HG03135 (cell line): ENCODE measurements at regions not wholly inside any gene's neighbourhood (a gene's known extent, or its start where the extent isn't known, plus 50 kb on each side); places are given as distances from the start of the nearest gene placed in this dataset.
"Not testable (repeated sequence)": the region's sequence is repeated elsewhere in the genome, so short reads cannot be mapped to it uniquely, and the experiment has no call there.

Source experiments
- ATAC-seq: cut with Tn5 transposase; IDR thresholded peaks from one replicate; pipeline ENCODE4 v1.9.1; 2021; ENCODE audit warnings: mild to moderate bottlenecking, moderate library complexity; ENCODE audit not compliant: unreplicated experiment

GRCh38 chr7:149683898-149684297 is 89.5 kb downstream of the ZNF467 start:
- no peak for ATAC-seq

DNA sequence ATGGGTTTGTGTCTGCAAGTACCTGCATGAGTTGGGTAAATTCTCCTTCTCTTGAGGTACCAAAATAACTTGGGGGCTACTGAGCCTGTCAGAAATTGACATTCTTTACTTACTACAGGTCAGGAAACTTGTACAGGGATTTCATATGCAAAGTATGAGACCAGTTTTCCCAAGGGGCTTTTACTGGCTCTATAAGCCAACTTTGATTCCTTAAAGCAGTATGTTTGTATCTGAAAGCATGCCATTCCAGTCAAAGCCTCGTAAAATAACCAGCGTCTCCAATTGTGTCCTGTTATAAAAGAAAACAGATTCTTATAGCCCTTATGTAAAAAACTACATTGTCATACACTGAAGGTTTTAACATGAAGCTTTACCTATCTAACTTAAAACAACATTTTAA is 90.2 kb downstream of the ZNF467 start:
- no peak for ATAC-seq

DNA sequence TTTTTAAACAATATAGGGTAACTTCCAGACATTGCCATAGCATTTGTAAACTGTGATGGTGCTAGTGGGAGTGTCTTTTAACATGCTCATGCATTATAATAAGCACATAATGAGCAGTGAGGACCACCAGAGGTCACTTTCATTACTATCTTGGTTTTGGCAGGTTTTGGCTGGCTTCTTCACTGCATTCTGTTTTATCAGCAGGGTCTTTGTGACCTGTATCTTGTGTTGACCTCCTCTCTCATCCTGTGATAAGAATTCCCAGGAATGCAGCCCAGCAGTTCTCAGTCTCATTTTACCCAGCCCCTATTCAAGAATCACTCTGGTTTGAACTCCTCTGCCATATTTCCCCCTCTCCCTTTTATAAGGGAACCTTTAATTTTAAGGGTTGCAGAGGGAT is 91.3 kb downstream of the ZNF467 start:
- ATAC-seq: no peak

- no peak for ATAC-seq
Observed at GRCh38 chr7:149681274-149681673, 92.1 kb downstream of the ZNF467 start.

DNA sequence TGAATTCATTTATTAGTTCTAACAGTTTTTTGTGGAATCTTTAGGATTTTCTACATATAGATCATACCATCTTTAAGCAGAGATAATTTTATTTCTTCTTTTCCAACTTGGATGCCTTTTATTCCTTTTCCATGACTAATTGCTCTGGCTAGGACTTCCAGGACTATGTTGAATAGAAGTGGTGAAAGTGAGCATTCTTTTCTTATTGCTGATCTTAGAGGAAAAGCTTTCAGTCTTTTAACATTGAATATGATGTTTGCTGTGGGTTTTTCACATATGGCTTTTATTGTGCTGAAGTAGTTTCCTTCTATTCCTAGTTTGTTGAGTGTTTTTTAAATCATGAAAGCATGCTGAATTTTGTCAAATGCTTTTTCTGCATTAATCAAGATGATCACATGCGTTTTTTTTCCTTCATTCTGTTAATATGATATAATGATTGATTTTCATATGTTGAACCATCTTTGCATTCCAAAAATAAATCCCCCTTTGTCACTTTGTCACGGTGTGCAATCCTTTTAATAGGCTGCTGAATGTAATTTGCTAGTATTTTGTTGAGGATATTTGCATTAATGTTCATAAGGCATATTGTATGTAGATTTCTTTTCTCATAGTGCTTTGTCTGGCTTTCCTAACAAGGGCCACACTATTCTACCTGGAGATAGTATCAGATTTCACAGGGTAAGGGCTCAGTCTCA is 92.9 kb downstream of the ZNF467 start:
- ATAC-seq: no peak

DNA sequence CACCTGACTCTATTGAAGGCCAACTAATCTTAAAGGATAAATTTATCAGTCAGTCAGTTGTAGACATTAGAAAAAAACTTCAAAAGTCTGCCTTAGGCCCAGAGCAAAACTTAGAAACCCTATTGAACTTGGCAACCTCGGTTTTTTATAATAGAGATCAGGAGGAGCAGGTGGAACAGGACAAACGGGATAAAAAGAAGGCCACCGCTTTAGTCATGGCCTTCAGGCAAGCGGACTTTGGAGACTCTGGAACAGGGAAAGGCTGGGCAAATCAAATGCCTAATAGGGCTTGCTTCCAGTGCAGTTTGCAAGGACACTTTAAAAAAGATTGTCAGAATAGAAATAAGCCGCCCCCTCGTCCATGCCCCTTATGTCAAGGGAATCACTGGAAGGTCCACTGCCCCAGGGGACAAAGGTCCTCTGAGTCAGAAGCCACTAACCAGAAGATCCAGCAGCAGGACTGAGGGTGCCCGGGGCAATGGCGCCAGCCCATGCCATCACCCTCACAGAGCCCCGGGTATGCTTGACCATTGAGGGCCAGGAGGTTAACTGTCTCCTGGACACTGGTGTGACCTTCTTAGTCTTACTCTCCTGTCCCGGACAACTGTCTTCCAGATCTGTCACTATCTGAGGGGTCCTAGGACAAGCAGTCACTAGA is 98.5 kb downstream of the ZNF467 start:
- ATAC-seq: not testable (repeated sequence)

GRCh38 chr7:149673006-149673405 is 100.4 kb downstream of the ZNF467 start:
- ATAC-seq: no peak

DNA sequence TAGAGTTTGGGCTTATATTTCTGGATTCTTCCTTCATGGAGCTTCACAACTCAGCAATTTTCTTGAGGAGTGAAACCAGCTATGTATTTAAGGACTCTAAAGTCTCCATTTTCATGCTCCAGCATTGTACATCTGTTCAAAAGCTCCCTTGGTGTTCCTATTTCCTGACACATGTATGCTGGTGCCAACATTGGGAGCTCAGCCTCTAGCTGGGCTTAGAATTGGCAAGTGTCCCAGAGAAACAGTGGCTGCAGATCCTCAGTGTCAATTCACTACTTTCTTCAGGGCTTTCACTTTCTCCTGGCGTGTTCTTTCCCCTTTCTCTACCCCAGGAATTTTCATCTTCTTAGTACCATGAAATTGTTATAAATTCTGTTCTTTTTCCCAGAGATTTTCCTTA is 103.1 kb downstream of the ZNF467 start:
- ATAC-seq: no peak

DNA sequence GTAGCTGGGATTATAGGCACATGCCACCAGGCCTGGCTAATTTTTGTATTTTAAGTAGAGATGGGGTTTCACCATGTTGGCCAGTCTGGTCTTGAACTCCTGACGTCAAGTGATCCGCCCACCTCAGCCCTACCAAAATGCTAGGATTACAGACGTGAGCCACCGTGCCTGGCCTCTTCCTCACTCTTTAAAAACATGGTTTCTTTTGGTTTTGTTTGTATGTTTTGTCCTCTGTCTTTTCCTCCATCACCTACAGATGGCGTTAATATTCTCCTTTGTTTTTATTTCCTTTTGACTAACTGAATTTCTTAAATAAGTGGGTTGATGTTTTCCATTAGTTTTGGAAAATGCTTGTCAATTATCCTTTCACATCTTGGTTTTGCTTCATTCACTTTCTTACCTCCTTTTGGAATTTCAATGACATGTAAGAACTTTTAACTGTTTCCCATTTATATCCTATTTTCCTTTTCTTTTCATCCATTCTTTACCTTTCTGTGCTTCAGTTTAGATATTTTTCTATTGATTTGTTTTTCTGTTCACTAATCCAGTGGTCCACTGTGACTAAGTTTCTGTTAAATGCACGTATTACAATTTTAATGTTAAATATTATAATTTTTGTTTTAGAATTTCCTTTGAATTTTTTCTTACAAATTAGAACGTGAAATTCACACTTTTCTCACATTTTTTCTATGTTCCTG is 104.1 kb downstream of the ZNF467 start:
- ATAC-seq: no peak

GRCh38 chr7:149666360-149666945 is 106.9 kb downstream of the ZNF467 start:
- ATAC-seq: no peak

GRCh38 chr7:149665618-149666017 is 107.8 kb downstream of the ZNF467 start:
- not testable (repeated sequence) for ATAC-seq

DNA sequence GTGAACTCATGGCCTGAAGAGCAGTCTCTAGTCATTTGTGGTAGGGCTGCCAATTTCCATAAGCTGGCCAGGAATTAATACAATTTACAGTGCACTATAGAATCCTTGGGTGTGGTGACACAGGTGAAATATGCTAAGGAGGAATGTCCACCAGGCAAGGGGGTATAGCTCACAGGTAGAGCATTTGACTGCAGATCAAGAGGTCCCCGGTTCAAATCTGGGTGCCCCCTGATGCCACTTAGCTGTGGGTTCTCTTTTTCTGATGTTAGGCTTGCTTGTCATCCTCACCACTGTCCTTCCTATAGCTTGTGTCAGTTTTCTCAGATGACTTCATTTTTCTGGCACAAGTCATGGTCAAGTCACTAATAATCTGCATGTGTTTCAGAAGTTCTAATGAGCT is 108.7 kb downstream of the ZNF467 start:
- ATAC-seq: no peak

- no peak for ATAC-seq
Observed at GRCh38 chr7:149664176-149664575, 109.2 kb downstream of the ZNF467 start.

DNA sequence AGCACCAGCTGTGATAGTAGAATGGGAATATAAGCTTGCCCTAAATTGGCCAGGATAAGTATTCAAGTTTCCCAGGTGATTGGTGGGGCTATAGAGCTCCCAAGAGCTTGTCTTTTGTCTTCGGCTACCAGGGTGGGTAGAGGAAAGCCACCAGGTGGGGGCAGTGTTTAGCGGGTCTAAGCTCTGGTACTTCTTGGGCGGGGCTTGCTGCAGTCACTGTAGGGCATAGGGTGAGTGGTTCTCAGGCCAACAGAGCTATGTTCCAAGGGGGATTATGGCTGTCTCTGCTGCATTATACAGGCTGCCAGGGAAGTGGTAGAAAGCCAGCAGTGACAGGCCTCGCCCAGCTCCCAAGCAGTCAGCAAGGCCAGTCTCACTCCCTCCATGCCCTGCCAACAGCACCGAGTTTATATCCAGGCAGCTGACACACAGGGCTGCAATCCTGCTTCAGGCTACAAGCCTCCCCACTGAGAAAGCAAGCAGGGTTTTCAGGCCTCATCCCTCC is 110.7 kb downstream of the ZNF467 start:
- peak; percentile 98 for ATAC-seq

GRCh38 chr7:149655784-149656183 is 117.6 kb downstream of the ZNF467 start:
- no peak for ATAC-seq

DNA sequence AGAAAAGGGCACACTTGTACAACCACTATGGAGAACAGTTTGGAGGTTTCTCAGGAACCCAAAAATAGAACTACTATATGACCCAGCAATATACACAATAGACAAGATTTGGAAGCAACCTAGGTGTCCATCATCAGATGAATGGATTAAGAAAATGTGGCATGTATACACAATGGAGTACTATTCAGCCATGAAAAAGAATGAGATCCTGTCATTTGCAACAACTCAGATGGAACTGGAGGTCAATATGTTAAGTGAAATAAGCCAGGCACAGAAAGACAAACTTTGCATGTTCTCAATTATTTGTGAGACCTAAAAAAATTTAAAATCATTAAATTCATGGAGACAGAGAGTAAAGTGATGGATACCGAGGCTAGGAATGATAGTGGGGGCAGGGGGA is 118.8 kb downstream of the ZNF467 start:
- ATAC-seq: no peak

DNA sequence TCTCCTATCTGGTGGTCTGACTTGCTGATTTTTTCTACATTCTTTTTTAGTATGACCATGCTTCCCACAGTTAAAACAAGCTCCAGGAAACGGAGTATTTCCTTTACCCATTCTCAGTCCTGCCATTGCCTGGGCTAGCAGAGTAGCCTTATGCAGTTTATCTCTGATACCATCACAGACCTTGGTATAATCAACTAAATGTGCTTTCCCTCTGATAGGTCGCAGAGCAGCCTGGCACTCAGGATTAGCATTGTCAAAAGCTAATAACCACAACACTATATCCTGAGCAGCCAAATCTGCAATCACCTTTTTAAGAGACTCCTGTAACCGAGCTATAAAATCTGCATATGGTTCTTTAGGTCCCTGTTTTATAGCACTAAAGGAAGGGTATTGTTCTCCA is 123.2 kb downstream of the ZNF467 start:
- ATAC-seq: not testable (repeated sequence)

DNA sequence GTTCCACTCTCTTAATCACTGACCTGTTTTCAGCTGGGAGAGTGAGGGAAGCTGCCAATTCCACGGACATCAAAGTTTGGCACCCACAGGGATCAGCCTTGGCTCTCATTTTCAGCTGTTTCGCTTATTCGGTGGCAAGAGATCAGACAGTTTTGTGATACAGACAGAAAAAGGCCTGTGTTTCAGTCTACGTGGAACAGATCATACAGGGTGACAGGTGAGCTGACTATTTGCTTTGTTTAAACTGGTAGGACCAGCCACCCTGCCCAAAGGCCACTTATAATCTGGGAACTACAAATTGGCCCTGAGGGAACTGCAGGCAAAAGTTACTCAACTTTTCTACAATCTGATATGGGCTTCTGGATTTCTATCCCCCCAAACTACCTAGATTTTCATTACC is 128.6 kb downstream of the ZNF467 start:
- no peak for ATAC-seq

DNA sequence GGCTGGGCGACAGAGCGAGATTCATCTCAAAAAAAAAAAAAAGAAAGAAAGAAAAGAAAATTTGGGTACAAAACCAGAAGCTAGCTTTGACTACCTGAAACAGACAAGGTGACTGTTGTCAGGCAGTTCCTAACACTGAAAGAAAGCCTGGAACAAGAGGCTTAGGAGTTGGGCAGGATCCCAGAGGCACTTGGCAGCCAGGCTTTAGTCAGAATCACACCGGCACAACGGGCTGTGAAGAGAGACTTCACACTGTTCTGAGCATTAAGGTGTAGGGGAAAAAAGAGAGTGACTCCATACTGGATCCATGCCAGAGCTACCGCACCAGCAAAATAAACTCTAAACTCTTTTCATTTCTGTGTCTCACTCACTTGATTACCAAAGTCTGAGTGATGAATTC is 130.8 kb downstream of the ZNF467 start:
- no peak for ATAC-seq

- ATAC-seq: no peak
Observed at GRCh38 chr7:149638566-149639320, 134.6 kb downstream of the ZNF467 start.
